LNCaP clone FGC (cell line): ENCODE measurements at regions not wholly inside any gene's neighbourhood (a gene's known extent, or its start where the extent isn't known, plus 50 kb on each side); places are given as distances from the start of the nearest gene placed in this dataset.

Experiments
- DNase-seq: peaks from one replicate; pipeline ENCODE4 v3.0.0-alpha.2; 2011; ENCODE audit warnings: low read depth
- H3K4me3 ChIP-seq: 2 replicates; pipeline ENCODE4 v1.5.1; 2011; ENCODE audit warnings: mild to moderate bottlenecking, low read depth, low read length, control low read depth
- TF ChIP-seq, protein P1 (sequence below): IDR thresholded peaks from 2 replicates; pipeline ENCODE4 v1.5.1; 2012; ENCODE audit warnings: mild to moderate bottlenecking; ENCODE audit not compliant: control insufficient read depth, insufficient read depth; ENCODE audit errors: extremely low read depth

DNA sequence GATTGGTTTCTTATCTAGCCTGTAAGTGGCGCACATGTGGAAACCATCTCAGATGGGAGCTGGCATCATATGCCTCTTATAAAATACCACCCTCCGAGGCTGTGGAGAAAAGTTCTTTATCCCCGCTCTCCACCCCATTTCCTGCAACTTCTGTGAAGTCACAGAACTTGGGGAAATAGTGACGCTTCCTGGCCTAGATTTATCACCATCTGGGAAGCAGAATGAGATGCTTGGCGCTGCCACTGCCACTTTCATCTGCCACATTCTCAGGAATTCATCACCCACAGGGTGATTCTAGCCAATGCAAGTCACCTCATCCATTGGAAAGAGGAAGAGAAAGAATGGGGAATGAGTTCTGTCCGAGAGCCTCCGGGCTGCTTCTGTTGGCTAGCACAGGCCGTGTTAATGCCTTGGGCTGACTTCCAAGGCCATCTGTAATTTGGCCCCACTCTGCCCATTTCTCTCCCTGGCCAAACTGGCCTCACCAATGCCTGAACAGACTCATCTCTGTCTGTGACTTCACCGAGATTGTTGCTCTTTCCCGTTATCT is 148.8 kb upstream of the SOX4 start:
- DNase-seq: no peak

DNA sequence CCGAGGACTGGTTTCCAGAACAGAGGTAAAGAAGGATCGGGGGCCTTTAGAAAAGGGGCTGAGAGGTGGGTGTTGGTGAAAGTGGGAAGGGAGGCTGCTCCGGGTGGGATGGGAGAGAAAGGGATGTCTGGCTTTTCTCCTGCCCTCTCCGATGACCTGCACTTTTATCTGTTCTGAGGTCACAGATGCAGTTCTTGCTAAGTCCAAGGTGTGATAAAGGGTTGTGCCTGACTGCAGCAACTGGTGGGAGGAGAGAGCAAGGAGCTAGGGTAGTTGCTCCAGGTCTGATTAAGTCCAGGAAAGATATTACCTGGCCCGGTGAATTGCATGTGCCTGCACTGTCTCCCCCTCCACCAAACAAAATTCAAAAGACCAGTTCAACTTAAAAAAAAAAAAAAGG is 145.6 kb upstream of the SOX4 start:
- TF ChIP-seq, protein P1, sequence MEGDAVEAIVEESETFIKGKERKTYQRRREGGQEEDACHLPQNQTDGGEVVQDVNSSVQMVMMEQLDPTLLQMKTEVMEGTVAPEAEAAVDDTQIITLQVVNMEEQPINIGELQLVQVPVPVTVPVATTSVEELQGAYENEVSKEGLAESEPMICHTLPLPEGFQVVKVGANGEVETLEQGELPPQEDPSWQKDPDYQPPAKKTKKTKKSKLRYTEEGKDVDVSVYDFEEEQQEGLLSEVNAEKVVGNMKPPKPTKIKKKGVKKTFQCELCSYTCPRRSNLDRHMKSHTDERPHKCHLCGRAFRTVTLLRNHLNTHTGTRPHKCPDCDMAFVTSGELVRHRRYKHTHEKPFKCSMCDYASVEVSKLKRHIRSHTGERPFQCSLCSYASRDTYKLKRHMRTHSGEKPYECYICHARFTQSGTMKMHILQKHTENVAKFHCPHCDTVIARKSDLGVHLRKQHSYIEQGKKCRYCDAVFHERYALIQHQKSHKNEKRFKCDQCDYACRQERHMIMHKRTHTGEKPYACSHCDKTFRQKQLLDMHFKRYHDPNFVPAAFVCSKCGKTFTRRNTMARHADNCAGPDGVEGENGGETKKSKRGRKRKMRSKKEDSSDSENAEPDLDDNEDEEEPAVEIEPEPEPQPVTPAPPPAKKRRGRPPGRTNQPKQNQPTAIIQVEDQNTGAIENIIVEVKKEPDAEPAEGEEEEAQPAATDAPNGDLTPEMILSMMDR: no peak
- DNase-seq: no peak
- no peak overlapping the region for H3K4me3 ChIP-seq

More for the DNA sequence above, 148.8 kb upstream of the SOX4 start:
- no peak overlapping the region for H3K4me3 ChIP-seq
- TF ChIP-seq, protein P1: no peak

DNA sequence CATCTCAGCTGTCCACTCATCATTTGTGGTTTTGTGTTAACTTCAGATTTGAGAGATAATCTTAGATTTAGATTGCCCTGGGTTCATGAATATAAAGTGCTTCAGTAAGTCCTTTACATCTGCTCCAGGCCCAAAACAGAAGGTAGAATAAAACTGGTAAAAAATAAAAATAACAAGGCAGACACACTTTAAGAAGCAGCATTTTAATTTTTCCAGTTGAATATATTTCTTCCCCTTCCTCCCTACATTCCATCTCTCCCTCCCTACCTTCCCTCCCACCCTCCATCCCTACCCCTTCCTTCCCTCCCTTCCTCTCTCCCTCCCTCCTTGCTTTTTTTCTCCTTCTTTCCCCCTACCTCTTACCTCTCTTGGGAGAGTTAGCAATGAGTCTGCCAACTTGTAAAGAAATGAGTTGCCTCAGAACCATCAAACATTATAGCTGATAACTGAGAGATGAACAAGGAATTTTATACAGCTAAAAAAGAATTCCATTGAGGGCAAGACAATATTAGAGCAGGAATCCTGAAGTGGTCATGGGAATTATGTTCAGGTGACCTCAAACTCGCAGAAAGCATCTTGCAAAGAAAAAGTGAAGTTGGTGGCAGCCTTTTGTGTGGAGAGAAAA is 145.0 kb upstream of the SOX4 start:
- DNase-seq: no peak
- no peak overlapping the region for H3K4me3 ChIP-seq
- TF ChIP-seq, protein P1: no peak

DNA sequence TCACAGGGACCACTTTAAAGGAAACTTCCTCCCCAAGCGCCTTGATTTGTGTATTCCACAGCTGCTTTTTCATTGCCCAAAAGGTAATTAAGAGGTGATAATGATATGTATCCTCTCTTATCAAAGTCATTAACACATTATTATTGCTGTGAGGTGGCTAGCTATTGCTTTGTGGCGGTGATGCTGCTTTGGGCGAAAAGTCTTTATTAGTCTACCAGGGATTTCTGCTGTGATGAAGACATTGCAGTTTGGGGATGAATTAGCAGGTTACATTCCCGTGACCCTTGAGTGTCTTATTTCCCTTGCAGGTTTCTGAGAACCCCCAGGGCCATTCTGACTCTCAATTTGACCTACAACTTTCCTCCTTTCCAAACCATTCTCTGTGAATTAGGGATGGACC is 143.4 kb upstream of the SOX4 start:
- no peak for DNase-seq
- H3K4me3 ChIP-seq: no peak overlapping the region
- TF ChIP-seq, protein P1: no peak

DNA sequence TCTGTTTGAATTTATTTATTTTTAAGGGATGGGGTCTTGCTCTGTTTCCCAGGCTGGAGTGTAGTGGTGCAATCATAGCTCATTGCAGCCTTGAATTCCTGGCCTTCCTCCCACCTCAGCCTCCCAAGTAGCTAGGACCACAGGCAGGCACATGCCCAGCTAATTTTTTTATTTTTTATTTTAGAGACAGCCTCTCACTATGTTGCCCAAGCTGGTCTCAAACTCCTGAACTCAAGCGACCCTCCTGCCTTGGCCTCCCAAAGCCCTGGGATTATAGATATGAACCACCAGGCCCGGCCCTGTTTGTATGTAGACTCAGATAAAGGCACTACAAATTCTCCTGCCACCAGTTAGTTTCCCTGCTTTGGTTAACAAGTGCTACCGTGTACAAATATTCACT is 142.9 kb upstream of the SOX4 start:
- TF ChIP-seq, protein P1: no peak
- no peak overlapping the region for H3K4me3 ChIP-seq
- DNase-seq: no peak

DNA sequence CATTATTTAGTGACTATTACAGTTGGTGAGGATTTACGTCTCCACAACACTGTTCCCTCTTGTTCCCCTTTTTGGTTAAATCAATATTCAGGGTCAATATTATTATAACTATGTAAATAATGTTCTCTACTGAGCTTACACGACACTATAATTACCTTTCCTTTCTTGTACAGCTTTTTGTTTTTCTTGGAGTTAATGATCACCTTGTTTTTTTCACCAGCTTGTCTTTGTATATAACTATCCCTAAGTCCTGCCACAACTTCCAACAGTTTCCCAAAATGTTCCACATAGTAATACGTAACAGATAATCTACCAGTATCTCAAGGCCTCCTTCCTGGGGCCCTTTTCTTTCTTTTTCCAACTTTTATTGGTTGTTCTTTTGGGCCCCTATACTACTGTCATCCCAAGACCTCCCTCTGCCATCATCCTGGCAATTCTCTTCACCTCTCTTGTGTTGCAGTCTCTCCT is 142.0 kb upstream of the SOX4 start:
- DNase-seq: peak; percentile 8
- TF ChIP-seq, protein P1: no peak
- no peak overlapping the region for H3K4me3 ChIP-seq

DNA sequence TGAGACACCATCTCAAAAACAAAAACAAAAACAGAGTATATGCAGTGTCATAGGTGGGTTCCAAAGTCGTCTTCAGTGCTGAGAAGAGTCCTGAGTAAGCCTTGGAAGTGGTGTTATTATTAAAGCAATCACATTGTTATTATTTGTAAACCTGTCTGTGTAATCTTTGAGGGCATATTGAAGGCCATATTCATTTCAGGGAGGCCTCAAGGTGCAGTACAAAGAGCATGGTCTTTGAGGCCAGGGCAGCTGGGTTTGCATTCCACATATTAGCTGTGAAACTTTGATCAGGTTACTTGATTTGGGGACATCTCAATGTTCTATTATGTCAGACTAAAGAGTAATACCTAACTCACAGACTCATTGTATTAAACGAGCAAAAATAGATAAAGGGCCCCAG is 139.3 kb upstream of the SOX4 start:
- no peak for DNase-seq
- TF ChIP-seq, protein P1: no peak
- H3K4me3 ChIP-seq: no peak overlapping the region
